ENCODE measurements at regions not wholly inside any gene's neighbourhood (a gene's known extent, or its start where the extent isn't known, plus 50 kb on each side); places are given as distances from the start of the nearest gene placed in this dataset.

DNA sequence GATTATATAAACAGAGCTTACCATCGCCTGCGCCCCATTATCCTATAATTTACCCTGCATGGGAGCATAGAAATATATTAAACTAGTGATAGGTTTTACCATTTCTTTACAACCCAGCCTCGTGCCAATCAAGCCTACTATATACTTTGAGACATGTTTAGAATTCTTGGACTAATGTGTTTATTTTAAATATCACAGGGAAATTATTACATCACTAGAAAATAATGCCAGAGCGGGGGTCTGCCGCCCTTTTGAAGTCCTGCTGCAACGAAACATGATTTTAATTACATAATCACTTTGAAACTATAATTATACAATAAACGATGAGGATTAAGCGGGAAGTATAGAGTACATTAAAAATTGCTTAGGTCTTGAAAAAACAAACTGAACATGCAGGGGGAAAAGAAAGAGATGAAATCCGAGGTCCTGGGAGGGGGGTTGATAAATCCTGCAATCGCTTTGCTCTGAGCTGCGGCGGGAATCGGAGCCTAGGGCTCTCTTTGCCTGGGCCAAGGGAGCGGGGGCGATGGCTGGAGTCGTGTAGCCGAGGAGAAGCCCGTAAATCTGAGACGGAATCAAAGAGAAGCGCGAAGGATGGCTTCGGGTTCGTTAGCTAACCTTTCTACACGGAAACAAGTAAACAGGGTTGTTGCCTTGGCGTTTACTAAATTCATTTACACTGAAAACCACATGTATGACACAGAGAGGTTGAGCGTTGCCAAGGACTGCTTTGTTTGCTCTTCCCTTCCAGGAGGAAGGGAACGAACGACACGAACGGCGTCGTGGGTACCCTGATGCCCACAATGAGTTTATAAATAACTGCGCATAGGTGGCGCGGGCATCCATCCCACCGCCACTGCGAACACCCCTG, 127.6 kb downstream of the TMEM174 start:
- no peak overlapping the region for H3K27ac ChIP-seq (ENCODE audit: low read depth, low read length)
- no peaks in the 10 kb centered on the region for H3K4me1 ChIP-seq (ENCODE audit: control insufficient read depth, insufficient read depth, low read length)
- H3K9ac ChIP-seq (ENCODE audit: low read length) = no peak overlapping the region
- H3K4me3 ChIP-seq (ENCODE audit: low read length) = no peak overlapping the region
- no peaks in the 10 kb centered on the region for H3K36me3 ChIP-seq (ENCODE audit: control insufficient read depth, insufficient read depth, low read length)
- H3K27me3 ChIP-seq (ENCODE audit: control insufficient read depth, insufficient read depth, low read length) = peaks cover 53% of the 10 kb centered on the region

GRCh38 chr5:73299665-73300336, 126.8 kb downstream of the TMEM174 start:
- peak overlapping the region; percentile 12 for H3K4me3 ChIP-seq (ENCODE audit: low read length)

GRCh38 chr5:73298772-73299630, 126.0 kb downstream of the TMEM174 start:
- Histone ChIP-seq H3K4me1 (ENCODE audit: control insufficient read depth, insufficient read depth, low read length) (no peaks in the 10 kb centered on the region), H3K27me3 (ENCODE audit: control insufficient read depth, insufficient read depth, low read length) (peaks cover 53% of the 10 kb centered on the region), H3K27ac (ENCODE audit: low read depth, low read length) (no peak overlapping the region), H3K4me3 (ENCODE audit: low read length) (peak overlapping the region; percentile 12), H3K36me3 (ENCODE audit: control insufficient read depth, insufficient read depth, low read length) (no peaks in the 10 kb centered on the region), H3K9ac (ENCODE audit: low read length) (no peak overlapping the region)

More at GRCh38 chr5:73299665-73300336, 126.8 kb downstream of the TMEM174 start:
- no peak overlapping the region for H3K27ac ChIP-seq (ENCODE audit: low read depth, low read length)
- H3K9ac ChIP-seq (ENCODE audit: low read length) = no peak overlapping the region
- H3K27me3 ChIP-seq (ENCODE audit: control insufficient read depth, insufficient read depth, low read length) = peaks cover 53% of the 10 kb centered on the region
- H3K36me3 ChIP-seq (ENCODE audit: control insufficient read depth, insufficient read depth, low read length) = no peaks in the 10 kb centered on the region
- H3K4me1 ChIP-seq (ENCODE audit: control insufficient read depth, insufficient read depth, low read length) = no peaks in the 10 kb centered on the region

- Histone ChIP-seq H3K27me3 (ENCODE audit: control insufficient read depth, insufficient read depth, low read length) (peaks cover 48% of the 10 kb centered on the region), H3K4me1 (ENCODE audit: control insufficient read depth, insufficient read depth, low read length) (no peaks in the 10 kb centered on the region), H3K27ac (ENCODE audit: low read depth, low read length) (no peak overlapping the region), H3K9ac (ENCODE audit: low read length) (no peak overlapping the region), H3K4me3 (ENCODE audit: low read length) (no peak overlapping the region), H3K36me3 (ENCODE audit: control insufficient read depth, insufficient read depth, low read length) (no peaks in the 10 kb centered on the region)
These were observed 125.3 kb downstream of the TMEM174 start for GRCh38 chr5:73298251-73298771.

DNA sequence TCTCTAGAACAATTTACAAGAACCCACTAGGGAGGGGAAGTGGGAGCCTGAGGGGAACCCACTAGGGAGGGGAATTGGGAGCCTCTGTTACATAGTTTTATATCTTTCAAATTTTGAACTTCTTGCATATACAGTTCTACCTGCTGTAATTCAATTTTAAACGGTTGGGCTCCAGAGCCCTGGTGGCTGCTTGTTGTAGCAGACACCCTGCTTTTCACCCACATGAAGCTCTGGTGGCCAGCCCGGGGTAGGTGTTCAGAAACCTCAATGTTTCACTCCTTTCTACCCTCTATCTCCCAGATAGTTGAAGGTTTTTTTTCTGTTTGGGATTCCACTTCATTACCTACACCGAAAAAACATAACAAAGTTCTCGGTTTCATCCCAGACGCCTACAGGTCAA, 124.4 kb downstream of the TMEM174 start:
- H3K27me3 ChIP-seq (ENCODE audit: control insufficient read depth, insufficient read depth, low read length) = peaks cover 42% of the 10 kb centered on the region
- H3K27ac ChIP-seq (ENCODE audit: low read depth, low read length) = no peak overlapping the region
- H3K4me1 ChIP-seq (ENCODE audit: control insufficient read depth, insufficient read depth, low read length) = no peaks in the 10 kb centered on the region
- H3K4me3 ChIP-seq (ENCODE audit: low read length) = no peak overlapping the region
- no peaks in the 10 kb centered on the region for H3K36me3 ChIP-seq (ENCODE audit: control insufficient read depth, insufficient read depth, low read length)
- H3K9ac ChIP-seq (ENCODE audit: low read length) = no peak overlapping the region

- Histone ChIP-seq H3K27ac (ENCODE audit: low read depth, low read length) (no peak overlapping the region), H3K27me3 (ENCODE audit: control insufficient read depth, insufficient read depth, low read length) (peaks cover 36% of the 10 kb centered on the region), H3K4me1 (ENCODE audit: control insufficient read depth, insufficient read depth, low read length) (no peaks in the 10 kb centered on the region), H3K36me3 (ENCODE audit: control insufficient read depth, insufficient read depth, low read length) (no peaks in the 10 kb centered on the region), H3K9ac (ENCODE audit: low read length) (no peak overlapping the region), H3K4me3 (ENCODE audit: low read length) (no peak overlapping the region)
These were observed 123.8 kb downstream of the TMEM174 start for GRCh38 chr5:73296772-73297171.

DNA sequence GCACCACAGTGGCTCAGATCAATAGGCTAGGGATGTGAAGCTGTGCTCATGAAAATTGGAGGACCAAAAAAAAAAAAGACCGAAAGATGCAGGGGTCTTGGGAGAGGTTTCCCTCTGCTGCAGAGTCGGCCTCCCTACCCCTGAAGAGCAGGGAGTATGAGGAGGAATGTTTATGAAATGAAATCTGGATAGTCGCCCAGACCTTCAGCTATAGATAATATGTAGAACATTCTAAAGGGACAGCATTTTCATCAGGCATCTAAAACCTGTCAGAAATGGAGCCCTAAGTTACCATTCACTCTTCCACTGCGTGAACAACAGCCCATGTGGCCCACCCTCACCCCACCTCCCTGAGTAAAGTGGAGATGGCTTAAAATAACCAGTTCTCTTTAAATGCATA, 122.9 kb downstream of the TMEM174 start:
- Histone ChIP-seq H3K4me3 (ENCODE audit: low read length) (no peak overlapping the region), H3K36me3 (ENCODE audit: control insufficient read depth, insufficient read depth, low read length) (no peaks in the 10 kb centered on the region), H3K27me3 (ENCODE audit: control insufficient read depth, insufficient read depth, low read length) (peaks cover 29% of the 10 kb centered on the region), H3K9ac (ENCODE audit: low read length) (no peak overlapping the region), H3K27ac (ENCODE audit: low read depth, low read length) (no peak overlapping the region), H3K4me1 (ENCODE audit: control insufficient read depth, insufficient read depth, low read length) (no peaks in the 10 kb centered on the region)

DNA sequence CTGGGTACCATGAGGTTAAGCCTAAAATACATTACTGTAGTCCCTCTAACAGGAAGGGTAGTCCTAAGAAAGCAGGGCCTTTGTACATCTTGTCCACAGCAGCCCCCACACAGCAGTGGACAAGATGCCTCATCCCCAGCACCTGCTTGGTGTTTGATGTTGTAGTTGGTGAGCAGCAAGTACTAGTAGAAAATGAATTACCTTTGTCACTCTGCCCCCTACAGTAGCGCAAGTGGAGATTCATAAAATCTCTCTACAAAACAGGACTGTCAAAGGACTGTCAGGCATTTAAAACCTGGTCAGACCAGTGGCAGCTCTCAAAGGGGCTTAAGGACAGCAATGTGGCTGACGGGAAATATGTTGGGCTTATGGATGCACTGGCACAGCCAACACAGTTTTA, 122.5 kb downstream of the TMEM174 start:
- Histone ChIP-seq H3K27me3 (ENCODE audit: control insufficient read depth, insufficient read depth, low read length) (peaks cover 24% of the 10 kb centered on the region), H3K36me3 (ENCODE audit: control insufficient read depth, insufficient read depth, low read length) (no peaks in the 10 kb centered on the region), H3K4me3 (ENCODE audit: low read length) (no peak overlapping the region), H3K27ac (ENCODE audit: low read depth, low read length) (no peak overlapping the region), H3K9ac (ENCODE audit: low read length) (no peak overlapping the region), H3K4me1 (ENCODE audit: control insufficient read depth, insufficient read depth, low read length) (no peaks in the 10 kb centered on the region)

DNA sequence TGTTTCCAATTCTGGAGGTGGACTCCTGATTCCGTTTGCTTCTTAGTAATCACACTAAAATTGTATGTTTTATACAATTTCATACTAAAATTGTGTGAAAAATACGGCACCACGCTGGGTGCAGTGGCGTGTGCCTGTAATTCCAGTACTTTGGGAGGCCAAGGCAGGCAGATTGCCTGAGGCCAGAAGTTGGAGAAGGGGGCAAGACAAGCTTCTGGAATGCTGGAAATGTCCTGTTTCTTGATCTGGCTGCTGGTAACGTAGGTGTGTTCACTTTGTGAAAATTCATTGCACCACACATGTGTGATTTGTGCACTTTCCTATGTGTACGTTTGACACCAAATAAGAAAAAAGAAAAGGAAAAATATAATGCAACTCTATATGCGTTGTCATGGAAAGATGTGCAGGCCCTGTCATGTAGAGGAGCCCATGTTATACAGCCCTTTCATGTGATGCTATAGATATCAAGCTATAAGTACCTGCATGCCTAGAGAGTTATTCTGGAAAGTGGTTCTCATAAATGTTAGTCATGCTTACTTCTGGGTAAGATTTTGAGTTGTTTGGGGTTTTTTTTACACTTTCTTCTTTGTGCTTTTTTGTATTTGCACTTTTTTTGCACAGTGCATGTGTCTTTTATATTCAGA, 119.9 kb downstream of the TMEM174 start:
- no peak overlapping the region for H3K27ac ChIP-seq (ENCODE audit: low read depth, low read length)
- no peaks in the 10 kb centered on the region for H3K4me1 ChIP-seq (ENCODE audit: control insufficient read depth, insufficient read depth, low read length)
- no peaks in the 10 kb centered on the region for H3K36me3 ChIP-seq (ENCODE audit: control insufficient read depth, insufficient read depth, low read length)
- H3K27me3 ChIP-seq (ENCODE audit: control insufficient read depth, insufficient read depth, low read length) = peaks cover 12% of the 10 kb centered on the region
- no peak overlapping the region for H3K4me3 ChIP-seq (ENCODE audit: low read length)
- H3K9ac ChIP-seq (ENCODE audit: low read length) = no peak overlapping the region

DNA sequence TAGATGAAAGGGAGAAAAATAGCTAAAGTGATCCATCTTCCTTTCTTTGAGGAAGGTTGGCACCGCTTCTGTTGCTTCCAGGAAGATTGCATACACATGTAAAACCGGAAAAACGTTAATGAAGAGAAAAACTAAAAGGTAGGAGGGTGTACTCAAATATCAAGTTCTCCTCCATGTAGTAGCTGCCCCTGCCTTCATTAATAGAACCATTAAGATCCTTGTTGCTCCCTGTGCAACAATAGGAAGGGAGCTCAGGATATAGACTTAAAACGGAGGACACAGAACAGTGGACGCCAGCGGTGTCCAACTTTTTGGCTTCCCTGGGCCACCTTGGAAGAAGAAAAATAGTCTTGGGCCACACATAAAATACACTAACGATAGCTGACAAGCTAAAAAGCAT, 118.9 kb downstream of the TMEM174 start:
- peaks cover 6% of the 10 kb centered on the region for H3K27me3 ChIP-seq (ENCODE audit: control insufficient read depth, insufficient read depth, low read length)
- H3K4me1 ChIP-seq (ENCODE audit: control insufficient read depth, insufficient read depth, low read length) = no peaks in the 10 kb centered on the region
- H3K36me3 ChIP-seq (ENCODE audit: control insufficient read depth, insufficient read depth, low read length) = no peaks in the 10 kb centered on the region
- no peak overlapping the region for H3K9ac ChIP-seq (ENCODE audit: low read length)
- H3K4me3 ChIP-seq (ENCODE audit: low read length) = no peak overlapping the region
- H3K27ac ChIP-seq (ENCODE audit: low read depth, low read length) = no peak overlapping the region

DNA sequence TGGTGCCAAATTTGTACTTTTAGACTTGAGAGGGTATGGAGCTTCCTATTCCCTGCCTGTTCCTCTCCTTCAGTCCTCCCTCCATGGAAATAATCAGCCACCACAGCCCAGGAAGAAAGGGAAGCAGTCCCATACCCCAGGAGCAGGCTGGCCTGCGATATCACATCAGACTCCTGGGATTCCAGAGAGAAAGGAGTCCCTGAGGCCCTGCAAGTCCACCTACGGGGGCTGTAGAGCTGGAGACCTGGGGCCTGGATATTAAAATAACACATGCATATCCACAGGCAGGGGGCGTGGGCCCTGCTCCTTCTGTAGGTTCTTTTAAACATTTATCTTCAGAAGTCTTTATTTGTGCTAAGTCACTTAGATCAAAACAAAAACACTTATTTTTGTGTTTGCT, 117.2 kb downstream of the TMEM174 start:
- Histone ChIP-seq H3K9ac (ENCODE audit: low read length) (no peak overlapping the region), H3K4me3 (ENCODE audit: low read length) (no peak overlapping the region), H3K4me1 (ENCODE audit: control insufficient read depth, insufficient read depth, low read length) (no peaks in the 10 kb centered on the region), H3K27me3 (ENCODE audit: control insufficient read depth, insufficient read depth, low read length) (peaks cover 2% of the 10 kb centered on the region), H3K27ac (ENCODE audit: low read depth, low read length) (no peak overlapping the region), H3K36me3 (ENCODE audit: control insufficient read depth, insufficient read depth, low read length) (no peaks in the 10 kb centered on the region)
